ENCODE measurements at regions not wholly inside any gene's neighbourhood (a gene's known extent, or its start where the extent isn't known, plus 50 kb on each side); places are given as distances from the start of the nearest gene placed in this dataset.
A peak's percentile ranks its signal among the peaks of the same experiment; 100 is the strongest.

- Histone ChIP-seq H3K9ac (ENCODE audit: low read depth, low read length) (peak overlapping the region; percentile 70), H3K4me2 (ENCODE audit: low read length) (peak overlapping the region; percentile 68), H3K9me3 (replicated peaks; ENCODE audit: low read length) (no peaks in the 10 kb centered on the region), H3K27me3 (ENCODE audit: control insufficient read depth, insufficient read depth, low read length) (no peaks in the 10 kb centered on the region), H3K4me3 (ENCODE audit: low read length) (peak overlapping the region; percentile 42), H3K36me3 (ENCODE audit: insufficient read depth, low read length) (no peaks in the 10 kb centered on the region), H3K4me1 (ENCODE audit: control insufficient read depth, insufficient read depth, low read length) (peaks cover 23% of the 10 kb centered on the region)
These were observed 228.8 kb downstream of the CDH11 start for GRCh38 chr16:64892835-64893785.

GRCh38 chr16:64889446-64889845 lies 232.4 kb downstream of the CDH11 start:
- H3K27me3 ChIP-seq (ENCODE audit: control insufficient read depth, insufficient read depth, low read length): no peaks in the 10 kb centered on the region
- H3K9ac ChIP-seq (ENCODE audit: low read depth, low read length): no peak overlapping the region
- H3K36me3 ChIP-seq (ENCODE audit: insufficient read depth, low read length): no peaks in the 10 kb centered on the region
- H3K4me2 ChIP-seq (ENCODE audit: low read length): no peak overlapping the region
- peaks cover 23% of the 10 kb centered on the region for H3K4me1 ChIP-seq (ENCODE audit: control insufficient read depth, insufficient read depth, low read length)
- no peak overlapping the region for H3K4me3 ChIP-seq (ENCODE audit: low read length)
- H3K9me3 ChIP-seq (replicated peaks; ENCODE audit: low read length): no peaks in the 10 kb centered on the region

- H3K4me3 ChIP-seq (ENCODE audit: low read length): no peak overlapping the region
These were observed 234.2 kb downstream of the CDH11 start for GRCh38 chr16:64887651-64888050.

GRCh38 chr16:64882078-64882784 lies 239.6 kb downstream of the CDH11 start:
- Histone ChIP-seq H3K4me3 (ENCODE audit: low read length) (no peak overlapping the region), H3K36me3 (ENCODE audit: insufficient read depth, low read length) (no peaks in the 10 kb centered on the region), H3K4me2 (ENCODE audit: low read length) (no peak overlapping the region), H3K9ac (ENCODE audit: low read depth, low read length) (no peak overlapping the region), H3K27me3 (ENCODE audit: control insufficient read depth, insufficient read depth, low read length) (no peaks in the 10 kb centered on the region), H3K9me3 (replicated peaks; ENCODE audit: low read length) (no peaks in the 10 kb centered on the region), H3K4me1 (ENCODE audit: control insufficient read depth, insufficient read depth, low read length) (peaks cover 30% of the 10 kb centered on the region)

More at GRCh38 chr16:64887651-64888050, 234.2 kb downstream of the CDH11 start:
- Histone ChIP-seq H3K9me3 (replicated peaks; ENCODE audit: low read length) (no peaks in the 10 kb centered on the region), H3K27me3 (ENCODE audit: control insufficient read depth, insufficient read depth, low read length) (no peaks in the 10 kb centered on the region), H3K4me1 (ENCODE audit: control insufficient read depth, insufficient read depth, low read length) (peaks cover 13% of the 10 kb centered on the region), H3K4me2 (ENCODE audit: low read length) (no peak overlapping the region), H3K9ac (ENCODE audit: low read depth, low read length) (no peak overlapping the region), H3K36me3 (ENCODE audit: insufficient read depth, low read length) (no peaks in the 10 kb centered on the region)

DNA sequence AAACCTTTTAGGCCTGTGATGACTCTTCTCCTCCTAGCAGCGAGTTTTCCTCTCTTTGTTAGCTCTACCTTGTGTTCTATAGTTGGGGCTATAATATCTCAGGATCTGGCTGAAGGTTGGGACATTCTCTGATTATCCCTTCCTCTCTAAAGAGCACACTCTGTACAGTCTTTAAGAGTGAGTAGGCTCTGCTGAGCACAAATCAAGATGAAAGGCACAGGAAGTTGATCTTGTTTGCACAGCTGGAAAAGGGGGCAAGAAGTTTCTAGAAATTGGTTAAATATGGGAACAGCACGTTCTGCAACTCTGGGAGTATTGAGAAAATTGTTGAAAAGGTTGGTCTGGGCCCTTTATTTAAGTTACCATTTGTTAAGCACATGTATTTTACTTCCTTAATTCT lies 240.9 kb downstream of the CDH11 start:
- Histone ChIP-seq H3K9me3 (replicated peaks; ENCODE audit: low read length) (no peaks in the 10 kb centered on the region), H3K9ac (ENCODE audit: low read depth, low read length) (no peak overlapping the region), H3K27me3 (ENCODE audit: control insufficient read depth, insufficient read depth, low read length) (no peaks in the 10 kb centered on the region), H3K4me3 (ENCODE audit: low read length) (no peak overlapping the region), H3K36me3 (ENCODE audit: insufficient read depth, low read length) (no peaks in the 10 kb centered on the region), H3K4me1 (ENCODE audit: control insufficient read depth, insufficient read depth, low read length) (peaks cover 30% of the 10 kb centered on the region), H3K4me2 (ENCODE audit: low read length) (no peak overlapping the region)

- Histone ChIP-seq H3K4me1 (ENCODE audit: control insufficient read depth, insufficient read depth, low read length) (peaks cover 30% of the 10 kb centered on the region), H3K9ac (ENCODE audit: low read depth, low read length) (no peak overlapping the region), H3K9me3 (replicated peaks; ENCODE audit: low read length) (no peaks in the 10 kb centered on the region), H3K36me3 (ENCODE audit: insufficient read depth, low read length) (no peaks in the 10 kb centered on the region), H3K4me3 (ENCODE audit: low read length) (no peak overlapping the region), H3K4me2 (ENCODE audit: low read length) (no peak overlapping the region), H3K27me3 (ENCODE audit: control insufficient read depth, insufficient read depth, low read length) (no peaks in the 10 kb centered on the region)
These were observed 241.9 kb downstream of the CDH11 start for GRCh38 chr16:64880006-64880405.

DNA sequence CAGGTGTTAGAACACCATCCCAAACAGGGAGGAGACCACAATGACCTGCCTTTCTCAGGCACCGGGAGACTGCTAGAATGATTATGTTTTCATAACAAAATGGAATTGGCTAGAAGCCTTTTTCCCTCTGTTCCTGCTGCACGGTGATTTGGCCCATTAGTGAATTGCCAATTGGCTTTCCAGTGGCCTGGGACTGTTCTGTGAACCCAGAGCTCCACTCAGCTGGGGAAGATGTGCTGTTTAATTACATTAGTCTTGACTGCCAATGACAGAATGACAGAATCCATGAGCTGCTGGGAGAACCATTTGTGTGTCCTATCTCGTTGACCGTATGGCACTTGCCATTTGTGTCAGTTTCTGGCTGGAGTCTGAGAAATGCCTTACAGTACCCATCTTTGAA lies 242.9 kb downstream of the CDH11 start:
- no peak overlapping the region for H3K9ac ChIP-seq (ENCODE audit: low read depth, low read length)
- no peaks in the 10 kb centered on the region for H3K36me3 ChIP-seq (ENCODE audit: insufficient read depth, low read length)
- H3K4me3 ChIP-seq (ENCODE audit: low read length): no peak overlapping the region
- H3K9me3 ChIP-seq (replicated peaks; ENCODE audit: low read length): no peaks in the 10 kb centered on the region
- no peaks in the 10 kb centered on the region for H3K27me3 ChIP-seq (ENCODE audit: control insufficient read depth, insufficient read depth, low read length)
- H3K4me2 ChIP-seq (ENCODE audit: low read length): no peak overlapping the region
- H3K4me1 ChIP-seq (ENCODE audit: control insufficient read depth, insufficient read depth, low read length): peaks cover 30% of the 10 kb centered on the region

DNA sequence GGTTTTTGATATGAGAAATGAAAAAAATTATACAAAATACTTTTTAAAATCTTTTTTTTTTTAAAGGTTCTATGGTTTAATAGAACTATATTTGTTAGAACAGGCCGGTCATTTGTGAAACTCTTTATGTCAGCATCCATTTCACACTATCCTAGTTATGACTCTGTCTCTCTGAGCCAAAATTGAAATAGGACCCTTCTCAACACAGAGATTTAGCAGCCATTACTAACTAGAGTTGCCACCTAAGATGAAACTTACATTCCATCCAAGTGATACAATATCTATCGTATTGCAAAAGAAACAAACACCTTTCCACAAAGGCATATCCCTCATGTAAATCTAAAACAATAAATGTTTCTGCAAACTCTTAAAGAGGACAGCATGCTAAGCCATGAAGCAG lies 249.8 kb downstream of the CDH11 start:
- peaks cover 7% of the 10 kb centered on the region for H3K4me1 ChIP-seq (ENCODE audit: control insufficient read depth, insufficient read depth, low read length)
- H3K4me2 ChIP-seq (ENCODE audit: low read length): no peak overlapping the region
- no peaks in the 10 kb centered on the region for H3K36me3 ChIP-seq (ENCODE audit: insufficient read depth, low read length)
- no peak overlapping the region for H3K9ac ChIP-seq (ENCODE audit: low read depth, low read length)
- H3K27me3 ChIP-seq (ENCODE audit: control insufficient read depth, insufficient read depth, low read length): no peaks in the 10 kb centered on the region
- no peaks in the 10 kb centered on the region for H3K9me3 ChIP-seq (replicated peaks; ENCODE audit: low read length)
- no peak overlapping the region for H3K4me3 ChIP-seq (ENCODE audit: low read length)

DNA sequence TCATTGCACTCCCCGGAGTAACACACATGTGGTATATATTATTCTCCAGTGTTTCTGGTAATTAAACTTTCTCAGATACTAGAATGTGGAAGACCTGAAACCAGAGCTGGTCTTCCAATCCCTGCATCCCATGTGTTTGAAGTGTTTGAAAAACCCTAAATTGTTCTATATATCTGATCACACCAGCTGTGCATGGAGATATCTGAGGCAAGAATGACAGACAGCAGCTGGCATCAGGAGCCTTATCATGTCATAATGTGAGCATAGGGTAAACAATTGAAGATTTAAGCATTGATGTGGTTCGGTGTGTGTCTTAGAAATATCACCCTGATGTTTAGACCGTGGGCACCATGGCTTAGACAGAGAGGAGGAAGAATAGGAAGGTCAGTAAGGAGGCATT lies 251.0 kb downstream of the CDH11 start:
- Histone ChIP-seq H3K36me3 (ENCODE audit: insufficient read depth, low read length) (no peaks in the 10 kb centered on the region), H3K9ac (ENCODE audit: low read depth, low read length) (no peak overlapping the region), H3K4me3 (ENCODE audit: low read length) (no peak overlapping the region), H3K4me2 (ENCODE audit: low read length) (no peak overlapping the region), H3K4me1 (ENCODE audit: control insufficient read depth, insufficient read depth, low read length) (peaks cover 10% of the 10 kb centered on the region), H3K9me3 (replicated peaks; ENCODE audit: low read length) (no peaks in the 10 kb centered on the region), H3K27me3 (ENCODE audit: control insufficient read depth, insufficient read depth, low read length) (no peaks in the 10 kb centered on the region)

GRCh38 chr16:64869781-64870180 lies 252.1 kb downstream of the CDH11 start:
- no peaks in the 10 kb centered on the region for H3K27me3 ChIP-seq (ENCODE audit: control insufficient read depth, insufficient read depth, low read length)

GRCh38 chr16:64866021-64866420 lies 255.8 kb downstream of the CDH11 start:
- peaks cover 24% of the 10 kb centered on the region for H3K4me1 ChIP-seq (ENCODE audit: control insufficient read depth, insufficient read depth, low read length)
- H3K27me3 ChIP-seq (ENCODE audit: control insufficient read depth, insufficient read depth, low read length): no peaks in the 10 kb centered on the region
- no peak overlapping the region for H3K4me3 ChIP-seq (ENCODE audit: low read length)
- H3K9me3 ChIP-seq (replicated peaks; ENCODE audit: low read length): no peaks in the 10 kb centered on the region
- peak overlapping the region; percentile 82 for H3K9ac ChIP-seq (ENCODE audit: low read depth, low read length)
- no peak overlapping the region for H3K4me2 ChIP-seq (ENCODE audit: low read length)
- no peaks in the 10 kb centered on the region for H3K36me3 ChIP-seq (ENCODE audit: insufficient read depth, low read length)

More at GRCh38 chr16:64869781-64870180, 252.1 kb downstream of the CDH11 start:
- Histone ChIP-seq H3K4me2 (ENCODE audit: low read length) (no peak overlapping the region), H3K4me3 (ENCODE audit: low read length) (no peak overlapping the region), H3K4me1 (ENCODE audit: control insufficient read depth, insufficient read depth, low read length) (peaks cover 20% of the 10 kb centered on the region), H3K9me3 (replicated peaks; ENCODE audit: low read length) (no peaks in the 10 kb centered on the region), H3K36me3 (ENCODE audit: insufficient read depth, low read length) (no peaks in the 10 kb centered on the region), H3K9ac (ENCODE audit: low read depth, low read length) (no peak overlapping the region)
